GM21723 (cell line): ENCODE measurements at regions not wholly inside any gene's neighbourhood (a gene's known extent, or its start where the extent isn't known, plus 50 kb on each side); places are given as distances from the start of the nearest gene placed in this dataset.
"Not testable (repeated sequence)": the region's sequence is repeated elsewhere in the genome, so short reads cannot be mapped to it uniquely, and the experiment has no call there.

Source experiments
- ATAC-seq: cut with Tn5 transposase; IDR thresholded peaks from one replicate; pipeline ENCODE4 v1.9.1; 2021; ENCODE audit warnings: mild to moderate bottlenecking, moderate library complexity; ENCODE audit not compliant: unreplicated experiment

- ATAC-seq = no peak
These were observed 168.5 kb downstream of the HSD17B3 start for GRCh38 chr9:96133321-96134021.

- ATAC-seq = no peak
These were observed 170.2 kb downstream of the HSD17B3 start for GRCh38 chr9:96131825-96132224.

GRCh38 chr9:96130970-96131369 lies 171.0 kb downstream of the HSD17B3 start:
- no peak for ATAC-seq

GRCh38 chr9:96129747-96130146 lies 172.2 kb downstream of the HSD17B3 start:
- ATAC-seq = no peak

- no peak for ATAC-seq
These were observed 173.1 kb downstream of the HSD17B3 start for GRCh38 chr9:96128880-96129279.

GRCh38 chr9:96126321-96126881 lies 175.6 kb downstream of the HSD17B3 start:
- ATAC-seq = no peak

- no peak for ATAC-seq
These were observed 176.4 kb downstream of the HSD17B3 start for GRCh38 chr9:96125624-96126023.

- ATAC-seq = no peak
These were observed 179.2 kb downstream of the HSD17B3 start for GRCh38 chr9:96122751-96123150.

- no peak for ATAC-seq
These were observed 179.7 kb downstream of the HSD17B3 start for GRCh38 chr9:96122282-96122681.

GRCh38 chr9:96121136-96121535 lies 180.8 kb downstream of the HSD17B3 start:
- ATAC-seq = no peak

- no peak for ATAC-seq
These were observed 184.4 kb downstream of the HSD17B3 start for GRCh38 chr9:96117398-96118080.

GRCh38 chr9:96116275-96117064 lies 185.5 kb downstream of the HSD17B3 start:
- ATAC-seq = no peak

- ATAC-seq = no peak
These were observed 186.1 kb downstream of the HSD17B3 start for GRCh38 chr9:96115836-96116235.

GRCh38 chr9:96113032-96113431 lies 188.9 kb downstream of the HSD17B3 start:
- ATAC-seq = no peak

GRCh38 chr9:96109680-96110351 lies 192.2 kb downstream of the HSD17B3 start:
- no peak for ATAC-seq

- ATAC-seq = no peak
These were observed 193.1 kb downstream of the HSD17B3 start for GRCh38 chr9:96108691-96109380.

- ATAC-seq = no peak
These were observed 194.5 kb downstream of the HSD17B3 start for GRCh38 chr9:96107436-96107835.

GRCh38 chr9:96100385-96101300 lies 201.3 kb downstream of the HSD17B3 start:
- ATAC-seq = no peak

- not testable (repeated sequence) for ATAC-seq
These were observed 211.3 kb downstream of the HSD17B3 start for GRCh38 chr9:96090630-96091029.
